ENCODE measurements at regions not wholly inside any gene's neighbourhood (a gene's known extent, or its start where the extent isn't known, plus 50 kb on each side); places are given as distances from the start of the nearest gene placed in this dataset.

DNA sequence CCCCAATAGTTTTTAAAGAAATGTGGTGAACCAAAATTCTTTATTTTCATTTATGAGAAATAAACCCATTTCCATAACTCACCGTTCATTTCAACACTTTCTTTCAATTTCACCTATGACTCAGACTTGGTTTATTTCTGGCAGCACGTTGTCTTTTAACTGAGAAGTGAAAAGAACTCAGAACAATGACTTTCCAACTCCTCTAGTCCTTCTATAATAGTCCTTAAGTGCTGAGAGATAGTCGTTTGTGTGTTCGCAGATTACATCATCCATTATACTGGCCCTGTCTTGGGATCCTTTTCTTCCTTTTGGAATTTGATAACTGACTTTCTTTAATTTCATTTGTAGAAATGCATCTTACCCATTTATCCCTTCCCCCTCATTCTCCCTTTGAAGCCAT is 113.6 kb downstream of the GLUD2 start (continued):
- TF ChIP-seq, protein P1, sequence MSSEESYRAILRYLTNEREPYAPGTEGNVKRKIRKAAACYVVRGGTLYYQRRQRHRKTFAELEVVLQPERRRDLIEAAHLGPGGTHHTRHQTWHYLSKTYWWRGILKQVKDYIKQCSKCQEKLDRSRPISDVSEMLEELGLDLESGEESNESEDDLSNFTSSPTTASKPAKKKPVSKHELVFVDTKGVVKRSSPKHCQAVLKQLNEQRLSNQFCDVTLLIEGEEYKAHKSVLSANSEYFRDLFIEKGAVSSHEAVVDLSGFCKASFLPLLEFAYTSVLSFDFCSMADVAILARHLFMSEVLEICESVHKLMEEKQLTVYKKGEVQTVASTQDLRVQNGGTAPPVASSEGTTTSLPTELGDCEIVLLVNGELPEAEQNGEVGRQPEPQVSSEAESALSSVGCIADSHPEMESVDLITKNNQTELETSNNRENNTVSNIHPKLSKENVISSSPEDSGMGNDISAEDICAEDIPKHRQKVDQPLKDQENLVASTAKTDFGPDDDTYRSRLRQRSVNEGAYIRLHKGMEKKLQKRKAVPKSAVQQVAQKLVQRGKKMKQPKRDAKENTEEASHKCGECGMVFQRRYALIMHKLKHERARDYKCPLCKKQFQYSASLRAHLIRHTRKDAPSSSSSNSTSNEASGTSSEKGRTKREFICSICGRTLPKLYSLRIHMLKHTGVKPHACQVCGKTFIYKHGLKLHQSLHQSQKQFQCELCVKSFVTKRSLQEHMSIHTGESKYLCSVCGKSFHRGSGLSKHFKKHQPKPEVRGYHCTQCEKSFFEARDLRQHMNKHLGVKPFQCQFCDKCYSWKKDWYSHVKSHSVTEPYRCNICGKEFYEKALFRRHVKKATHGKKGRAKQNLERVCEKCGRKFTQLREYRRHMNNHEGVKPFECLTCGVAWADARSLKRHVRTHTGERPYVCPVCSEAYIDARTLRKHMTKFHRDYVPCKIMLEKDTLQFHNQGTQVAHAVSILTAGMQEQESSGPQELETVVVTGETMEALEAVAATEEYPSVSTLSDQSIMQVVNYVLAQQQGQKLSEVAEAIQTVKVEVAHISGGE (CRISPR knock-in tag; IDR thresholded peaks at IDR 0.05) = no peak
- TF ChIP-seq LARP7 (IDR thresholded peaks at IDR 0.05) = no peak
- no peak; a peak in 1 of 4 replicates for TF ChIP-seq BHLHE40 (IDR thresholded peaks at IDR 0.05; ENCODE audit: borderline replicate concordance in 1 of 2, low read depth in 2 of 2, low read length in 1 of 2)
- TF ChIP-seq NKRF (conservative IDR thresholded peaks at IDR 0.05) = no peak
- TF ChIP-seq HCFC1 (IDR thresholded peaks at IDR 0.05; ENCODE audit: low read length) = no peak
- 0 out of 2 replicates have a peak, but pooled peaks have one; percentile 26 for TF ChIP-seq CBX5 (IDR thresholded peaks at IDR 0.05; ENCODE audit: low read depth)
- TF ChIP-seq EED (IDR thresholded peaks at IDR 0.05; ENCODE audit: low read depth) = no peak
- TF ChIP-seq TCF7 (IDR thresholded peaks at IDR 0.05; ENCODE audit: borderline replicate concordance) = no peak
- no peak for TF ChIP-seq MTA3 (IDR thresholded peaks at IDR 0.05; ENCODE audit: borderline replicate concordance, low read length)
- TF ChIP-seq, protein P2, sequence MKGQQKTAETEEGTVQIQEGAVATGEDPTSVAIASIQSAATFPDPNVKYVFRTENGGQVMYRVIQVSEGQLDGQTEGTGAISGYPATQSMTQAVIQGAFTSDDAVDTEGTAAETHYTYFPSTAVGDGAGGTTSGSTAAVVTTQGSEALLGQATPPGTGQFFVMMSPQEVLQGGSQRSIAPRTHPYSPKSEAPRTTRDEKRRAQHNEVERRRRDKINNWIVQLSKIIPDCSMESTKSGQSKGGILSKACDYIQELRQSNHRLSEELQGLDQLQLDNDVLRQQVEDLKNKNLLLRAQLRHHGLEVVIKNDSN (IDR thresholded peaks at IDR 0.05; ENCODE audit: borderline replicate concordance, extremely low read length, insufficient read depth, low read depth, low read length) = no peak
- TF ChIP-seq CBX3 (IDR thresholded peaks at IDR 0.05; ENCODE audit: borderline replicate concordance, low read depth) = no peak
- no peak for TF ChIP-seq BMI1 (IDR thresholded peaks at IDR 0.05; ENCODE audit: borderline replicate concordance)
- TF ChIP-seq TCF12 (IDR thresholded peaks at IDR 0.05; ENCODE audit: low read depth, low read length) = no peak
- TF ChIP-seq ZNF217 (IDR thresholded peaks at IDR 0.05) = peak; percentile 50; the same call in 1 of the 2 replicates
- no peak for TF ChIP-seq TCF3 (IDR thresholded peaks at IDR 0.05; ENCODE audit: borderline replicate concordance, insufficient read depth, low read depth, low read length)
- no peak for TF ChIP-seq STAT3 (IDR thresholded peaks at IDR 0.05; ENCODE audit: low read depth, low read length)
- TF ChIP-seq TARDBP (IDR thresholded peaks at IDR 0.05; ENCODE audit: borderline replicate concordance) = no peak
- peak; percentile 70 for TF ChIP-seq ZNF24 (IDR thresholded peaks at IDR 0.05)
- no peak for TF ChIP-seq YY1 (IDR thresholded peaks at IDR 0.05; ENCODE audit: low read depth, low read length)
- no peak for TF ChIP-seq USF2 (IDR thresholded peaks at IDR 0.05; ENCODE audit: borderline replicate concordance, low read depth, low read length)
- TF ChIP-seq CHD2 (IDR thresholded peaks at IDR 0.05; ENCODE audit: borderline replicate concordance, low read depth, low read length) = no peak
- TF ChIP-seq, protein P3, sequence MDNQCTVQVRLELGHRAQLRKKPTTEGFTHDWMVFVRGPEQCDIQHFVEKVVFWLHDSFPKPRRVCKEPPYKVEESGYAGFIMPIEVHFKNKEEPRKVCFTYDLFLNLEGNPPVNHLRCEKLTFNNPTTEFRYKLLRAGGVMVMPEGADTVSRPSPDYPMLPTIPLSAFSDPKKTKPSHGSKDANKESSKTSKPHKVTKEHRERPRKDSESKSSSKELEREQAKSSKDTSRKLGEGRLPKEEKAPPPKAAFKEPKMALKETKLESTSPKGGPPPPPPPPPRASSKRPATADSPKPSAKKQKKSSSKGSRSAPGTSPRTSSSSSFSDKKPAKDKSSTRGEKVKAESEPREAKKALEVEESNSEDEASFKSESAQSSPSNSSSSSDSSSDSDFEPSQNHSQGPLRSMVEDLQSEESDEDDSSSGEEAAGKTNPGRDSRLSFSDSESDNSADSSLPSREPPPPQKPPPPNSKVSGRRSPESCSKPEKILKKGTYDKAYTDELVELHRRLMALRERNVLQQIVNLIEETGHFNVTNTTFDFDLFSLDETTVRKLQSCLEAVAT (IDR thresholded peaks at IDR 0.05) = no peak
- peak; percentile 89 for TF ChIP-seq MEF2A (IDR thresholded peaks at IDR 0.05; ENCODE audit: insufficient read depth, low read depth, low read length)
- no peak for TF ChIP-seq ZNF384 (IDR thresholded peaks at IDR 0.05; ENCODE audit: borderline replicate concordance, low read depth, low read length)
- no peak for TF ChIP-seq NFXL1 (IDR thresholded peaks at IDR 0.05; ENCODE audit: borderline replicate concordance)

Measured in GM12878 (cell line).